ENCODE measurements at regions not wholly inside any gene's neighbourhood (a gene's known extent, or its start where the extent isn't known, plus 50 kb on each side); places are given as distances from the start of the nearest gene placed in this dataset.

DNA sequence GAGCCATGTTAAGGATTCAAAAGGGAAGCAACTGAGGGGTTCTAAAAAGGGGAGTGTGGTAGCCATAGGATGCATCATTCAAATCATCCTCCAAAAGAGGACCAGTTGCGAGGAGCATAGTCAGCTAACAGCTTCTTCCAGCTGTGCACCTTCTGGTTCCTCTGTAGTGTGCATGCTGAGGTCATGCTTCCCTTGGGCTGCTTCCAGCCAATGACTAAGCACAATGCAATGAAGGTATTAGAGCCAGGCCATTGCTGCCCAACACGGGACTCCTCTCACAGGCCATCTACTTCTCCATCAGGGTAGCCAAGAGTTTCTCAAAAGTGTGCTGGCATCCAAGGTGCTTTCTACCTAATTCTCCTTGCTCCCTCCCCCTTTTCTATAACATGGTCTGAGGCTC, 69.2 kb upstream of the ARID2 start (continued):
- TF ChIP-seq ZNF584 (CRISPR knock-in tag; IDR thresholded peaks at IDR 0.05; ENCODE audit: low read depth) (no peak), RBM22 (IDR thresholded peaks at IDR 0.05; ENCODE audit: low read depth, low read length, poor library complexity, severe bottlenecking) (no peak), TCF3 (CRISPR knock-in tag; IDR thresholded peaks at IDR 0.05) (no peak), L3MBTL2 (IDR thresholded peaks at IDR 0.05) (no peak), NFIC (IDR thresholded peaks at IDR 0.05) (peak; percentile 77), ZNF124 (CRISPR knock-in tag; IDR thresholded peaks at IDR 0.05) (no peak), XRCC3 (IDR thresholded peaks at IDR 0.05) (no peak), ZNF766 (CRISPR knock-in tag; conservative IDR thresholded peaks at IDR 0.05) (no peak), EHMT2 (IDR thresholded peaks at IDR 0.05) (peak; percentile 77), RBM34 (IDR thresholded peaks at IDR 0.05; ENCODE audit: borderline replicate concordance, insufficient read depth, low read length) (no peak), CTBP1 (IDR thresholded peaks at IDR 0.05; ENCODE audit: borderline replicate concordance) (0 out of 2 replicates have a peak, but pooled peaks have one; percentile 38), KHSRP (IDR thresholded peaks at IDR 0.05) (no peak), MAFF (IDR thresholded peaks at IDR 0.05; ENCODE audit: low read length) (peak; percentile 63; the same call in 1 of the 2 replicates), NBN (IDR thresholded peaks at IDR 0.05; ENCODE audit: low read depth) (no peak), ZNF316 (IDR thresholded peaks at IDR 0.05) (peak; percentile 88), SIRT6 (IDR thresholded peaks at IDR 0.05; ENCODE audit: low read depth, low read length) (no peak), ATF7 (IDR thresholded peaks at IDR 0.05) (peak; percentile 39; the same call in 1 of the 2 replicates), SETDB1 (IDR thresholded peaks at IDR 0.05; ENCODE audit: low read length) (no peak), ZNF75A (CRISPR knock-in tag; IDR thresholded peaks at IDR 0.05) (no peak), FOSL1 (tag; conservative IDR thresholded peaks at IDR 0.05) (peak; percentile 41; the same call in 1 of the 2 replicates), ZNF583 (CRISPR knock-in tag; IDR thresholded peaks at IDR 0.05) (no peak), DDX20 (tag; IDR thresholded peaks at IDR 0.05; ENCODE audit: low read depth) (no peak), RNF2 (IDR thresholded peaks at IDR 0.05) (no peak), HDAC8 (tag; IDR thresholded peaks at IDR 0.05) (no peak), CBX5 (IDR thresholded peaks at IDR 0.05; ENCODE audit: borderline replicate concordance, low read depth) (no peak)
- TF ChIP-seq, protein P1, sequence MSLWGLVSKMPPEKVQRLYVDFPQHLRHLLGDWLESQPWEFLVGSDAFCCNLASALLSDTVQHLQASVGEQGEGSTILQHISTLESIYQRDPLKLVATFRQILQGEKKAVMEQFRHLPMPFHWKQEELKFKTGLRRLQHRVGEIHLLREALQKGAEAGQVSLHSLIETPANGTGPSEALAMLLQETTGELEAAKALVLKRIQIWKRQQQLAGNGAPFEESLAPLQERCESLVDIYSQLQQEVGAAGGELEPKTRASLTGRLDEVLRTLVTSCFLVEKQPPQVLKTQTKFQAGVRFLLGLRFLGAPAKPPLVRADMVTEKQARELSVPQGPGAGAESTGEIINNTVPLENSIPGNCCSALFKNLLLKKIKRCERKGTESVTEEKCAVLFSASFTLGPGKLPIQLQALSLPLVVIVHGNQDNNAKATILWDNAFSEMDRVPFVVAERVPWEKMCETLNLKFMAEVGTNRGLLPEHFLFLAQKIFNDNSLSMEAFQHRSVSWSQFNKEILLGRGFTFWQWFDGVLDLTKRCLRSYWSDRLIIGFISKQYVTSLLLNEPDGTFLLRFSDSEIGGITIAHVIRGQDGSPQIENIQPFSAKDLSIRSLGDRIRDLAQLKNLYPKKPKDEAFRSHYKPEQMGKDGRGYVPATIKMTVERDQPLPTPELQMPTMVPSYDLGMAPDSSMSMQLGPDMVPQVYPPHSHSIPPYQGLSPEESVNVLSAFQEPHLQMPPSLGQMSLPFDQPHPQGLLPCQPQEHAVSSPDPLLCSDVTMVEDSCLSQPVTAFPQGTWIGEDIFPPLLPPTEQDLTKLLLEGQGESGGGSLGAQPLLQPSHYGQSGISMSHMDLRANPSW (CRISPR knock-in tag; IDR thresholded peaks at IDR 0.05): no peak
- TF ChIP-seq, protein P2, sequence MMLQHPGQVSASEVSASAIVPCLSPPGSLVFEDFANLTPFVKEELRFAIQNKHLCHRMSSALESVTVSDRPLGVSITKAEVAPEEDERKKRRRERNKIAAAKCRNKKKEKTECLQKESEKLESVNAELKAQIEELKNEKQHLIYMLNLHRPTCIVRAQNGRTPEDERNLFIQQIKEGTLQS (IDR thresholded peaks at IDR 0.05): peak; percentile 47
- TF ChIP-seq, protein P2 (CRISPR knock-in tag; conservative IDR thresholded peaks at IDR 0.05): no peak

Measured in K562 (cell line).